Thyroid gland (tissue), 4 donors: ENCODE measurements at regions not wholly inside any gene's neighbourhood (a gene's known extent, or its start where the extent isn't known, plus 50 kb on each side); places are given as distances from the start of the nearest gene placed in this dataset.

Experiments
- CTCF ChIP-seq, 6 experiments: fragments of 200-600 bp in 3 of 6; fragments of 450-650 bp in 3 of 6; sonication (generic) in 3 of 6; IDR thresholded peaks; one replicate each; pipeline ENCODE4 v1.5.1; 2016 to 2019; ENCODE audit warnings: antibody characterized with exemption in 6 of 6, mild to moderate bottlenecking in 2 of 6, inconsistent platforms in 1 of 6, moderate library complexity in 1 of 6
- POLR2A ChIP-seq, 2 donors: fragments of 450-650 bp; IDR thresholded peaks; one replicate each; pipeline ENCODE4 v1.6.1; 2017; ENCODE audit warnings: antibody characterized with exemption in 2 of 2, mild to moderate bottlenecking in 2 of 2, moderate library complexity in 1 of 2

GRCh38 chr11:109317726-109318125, 104.3 kb upstream of the C11orf87 start:
- no peak for TF ChIP-seq CTCF (IDR thresholded peaks at IDR 0.05)
- TF ChIP-seq POLR2A (IDR thresholded peaks at IDR 0.05): no peak
